OCI-LY3 (cell line): ENCODE measurements at regions not wholly inside any gene's neighbourhood (a gene's known extent, or its start where the extent isn't known, plus 50 kb on each side); places are given as distances from the start of the nearest gene placed in this dataset.

Experiments
- H2AFZ ChIP-seq: fragments of 200-600, 300-600 bp; shearing (Covaris generic); 2 replicates; pipeline ENCODE4 v1.6.0; 2014; ENCODE audit warnings: antibody characterized with exemption, low read depth, low read length
- H3K27ac ChIP-seq: fragments of 200-600, 300-600 bp; sonication (generic); 2 replicates; pipeline ENCODE4 v1.5.1; 2014; ENCODE audit warnings: mild to moderate bottlenecking, low read length, moderate library complexity, mixed read lengths
- H3K27me3 ChIP-seq: fragments of 200-600, 300-600 bp; sonication (generic); 2 replicates; pipeline ENCODE4 v1.6.1; 2014; ENCODE audit warnings: low read depth, low read length, mixed read lengths
- H3K36me3 ChIP-seq: fragments of 200-600, 300-600 bp; sonication (generic); replicated peaks from 2 replicates; pipeline ENCODE3; 2014; ENCODE audit warnings: low read depth, low read length, mixed read lengths
- H3K4me1 ChIP-seq: fragments of 300-600, 200-600 bp; sonication (generic); 2 replicates; pipeline ENCODE4 v1.6.1; 2014; ENCODE audit warnings: low read length, mixed read lengths
- H3K4me2 ChIP-seq: fragments of 200-600, 300-600 bp; sonication (generic); 2 replicates; pipeline ENCODE4 v1.6.1; 2014; ENCODE audit warnings: low read length, mixed read lengths
- H3K4me3 ChIP-seq: fragments of 300-600, 200-600 bp; sonication (generic); 2 replicates; pipeline ENCODE4 v1.5.1; 2014; ENCODE audit warnings: antibody characterized with exemption, mild to moderate bottlenecking, low read length, moderate library complexity
- H3K79me2 ChIP-seq: fragments of 300-600, 200-600 bp; shearing (Covaris generic); 2 replicates; pipeline ENCODE4 v1.6.1; 2014; ENCODE audit warnings: mild to moderate bottlenecking, low read length, mixed read lengths
- H3K9ac ChIP-seq: fragments of 300-600, 200-600 bp; shearing (Covaris generic); 2 replicates; pipeline ENCODE4 v1.6.0; 2014; ENCODE audit warnings: mild to moderate bottlenecking, low read length, moderate library complexity
- H3K9me3 ChIP-seq: fragments of 200-600, 300-600 bp; shearing (Covaris generic); 2 replicates; pipeline ENCODE4 v1.6.1; 2014; ENCODE audit warnings: low read length, mixed read lengths; ENCODE audit not compliant: insufficient read depth
- H4K20me1 ChIP-seq: fragments of 200-600, 300-600 bp; sonication (generic); 2 replicates; pipeline ENCODE4 v1.6.1; 2016; ENCODE audit warnings: low read length, mixed read lengths; ENCODE audit not compliant: insufficient read depth
- EZH2phosphoT487 ChIP-seq: fragments of 200-600 bp; shearing (Covaris generic); IDR thresholded peaks from 2 replicates; pipeline ENCODE4 v1.6.1; 2018; ENCODE audit warnings: antibody characterized with exemption, mixed run types, low read depth
- TF ChIP-seq, protein P1 (sequence below): fragments of 200-600, 300-600 bp; sonication (generic); IDR thresholded peaks from 2 replicates; pipeline ENCODE4 v1.5.1; 2014; ENCODE audit warnings: antibody characterized with exemption, low read length, low read depth

DNA sequence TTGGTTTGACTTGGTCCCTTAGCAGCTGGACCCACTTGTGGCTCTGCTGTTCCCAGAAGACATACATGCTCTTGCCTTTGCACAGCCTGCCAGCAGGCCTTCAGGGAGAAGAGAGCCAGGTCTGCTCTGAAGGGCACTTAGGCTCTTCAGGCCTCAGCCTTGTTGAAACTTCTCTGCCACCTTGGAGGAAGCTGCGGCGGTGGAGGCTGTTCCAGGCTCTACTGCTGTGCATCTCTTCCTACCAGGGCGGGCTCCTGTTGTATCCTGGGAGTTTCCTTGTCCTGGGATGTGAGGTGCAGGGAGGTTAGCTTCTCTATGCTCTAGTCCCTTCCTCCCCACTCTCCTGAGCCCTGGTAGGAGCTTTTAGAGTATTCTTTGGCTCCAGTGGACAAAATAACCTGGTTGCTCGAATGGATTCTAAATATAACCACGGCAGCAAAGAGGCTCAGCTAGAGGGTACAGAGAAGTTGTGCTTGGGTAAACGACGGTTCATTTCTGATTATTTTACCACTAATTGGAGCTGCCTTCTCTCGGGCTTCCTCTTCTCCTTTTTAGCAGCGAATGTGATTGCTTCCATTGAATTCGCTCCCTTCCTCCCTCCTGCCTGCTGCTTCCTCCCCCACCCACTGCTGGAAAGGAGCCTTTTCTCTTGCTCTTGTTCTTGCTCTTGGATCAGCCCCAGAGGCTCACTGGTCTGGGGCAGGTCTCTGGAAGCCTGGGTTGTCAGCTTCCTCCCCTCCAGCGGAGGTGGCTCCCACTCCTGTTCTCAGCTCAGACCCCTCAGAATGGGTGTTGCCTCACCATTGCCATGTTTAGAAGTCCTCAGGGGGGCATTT, 126.6 kb upstream of the CACNA1E start:
- Histone ChIP-seq H3K36me3 (no peaks in the 10 kb centered on the region), H3K4me2 (no peak overlapping the region), H3K27me3 (peaks cover 51% of the 10 kb centered on the region), H4K20me1 (no peaks in the 10 kb centered on the region), H3K9ac (no peak overlapping the region), H2AFZ (no peak overlapping the region), H3K27ac (no peak overlapping the region), H3K79me2 (no peaks in the 10 kb centered on the region), H3K4me1 (no peaks in the 10 kb centered on the region), H3K9me3 (no peaks in the 10 kb centered on the region), H3K4me3 (no peak overlapping the region)
- no peak for TF ChIP-seq EZH2phosphoT487
- TF ChIP-seq, protein P1, sequence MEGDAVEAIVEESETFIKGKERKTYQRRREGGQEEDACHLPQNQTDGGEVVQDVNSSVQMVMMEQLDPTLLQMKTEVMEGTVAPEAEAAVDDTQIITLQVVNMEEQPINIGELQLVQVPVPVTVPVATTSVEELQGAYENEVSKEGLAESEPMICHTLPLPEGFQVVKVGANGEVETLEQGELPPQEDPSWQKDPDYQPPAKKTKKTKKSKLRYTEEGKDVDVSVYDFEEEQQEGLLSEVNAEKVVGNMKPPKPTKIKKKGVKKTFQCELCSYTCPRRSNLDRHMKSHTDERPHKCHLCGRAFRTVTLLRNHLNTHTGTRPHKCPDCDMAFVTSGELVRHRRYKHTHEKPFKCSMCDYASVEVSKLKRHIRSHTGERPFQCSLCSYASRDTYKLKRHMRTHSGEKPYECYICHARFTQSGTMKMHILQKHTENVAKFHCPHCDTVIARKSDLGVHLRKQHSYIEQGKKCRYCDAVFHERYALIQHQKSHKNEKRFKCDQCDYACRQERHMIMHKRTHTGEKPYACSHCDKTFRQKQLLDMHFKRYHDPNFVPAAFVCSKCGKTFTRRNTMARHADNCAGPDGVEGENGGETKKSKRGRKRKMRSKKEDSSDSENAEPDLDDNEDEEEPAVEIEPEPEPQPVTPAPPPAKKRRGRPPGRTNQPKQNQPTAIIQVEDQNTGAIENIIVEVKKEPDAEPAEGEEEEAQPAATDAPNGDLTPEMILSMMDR: no peak

DNA sequence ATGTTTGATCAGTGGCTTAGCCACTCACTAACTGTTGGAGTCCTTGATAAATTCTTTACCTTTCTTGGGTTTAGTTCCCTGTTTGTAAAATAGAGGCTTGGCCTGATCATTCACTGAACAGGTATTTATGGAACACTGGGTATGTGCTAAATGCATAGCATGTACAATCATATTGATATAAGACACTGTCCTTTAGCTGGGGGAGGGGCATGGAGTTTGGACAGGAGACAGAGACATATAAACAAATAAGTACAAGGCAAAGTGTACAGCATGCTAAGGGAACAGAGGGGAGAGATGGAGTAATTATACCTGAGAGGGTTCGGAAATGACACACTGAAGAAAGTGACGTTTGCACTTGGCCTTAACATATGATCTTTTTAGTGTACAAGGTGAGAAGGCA, 124.3 kb upstream of the CACNA1E start:
- Histone ChIP-seq H3K9ac (no peak overlapping the region), H3K4me2 (no peak overlapping the region), H3K36me3 (no peaks in the 10 kb centered on the region), H3K27ac (no peak overlapping the region), H2AFZ (no peak overlapping the region), H4K20me1 (no peaks in the 10 kb centered on the region), H3K79me2 (no peaks in the 10 kb centered on the region), H3K9me3 (no peaks in the 10 kb centered on the region), H3K4me3 (no peak overlapping the region), H3K4me1 (no peaks in the 10 kb centered on the region), H3K27me3 (peaks cover 68% of the 10 kb centered on the region)
- TF ChIP-seq, protein P1: no peak
- TF ChIP-seq EZH2phosphoT487: no peak

DNA sequence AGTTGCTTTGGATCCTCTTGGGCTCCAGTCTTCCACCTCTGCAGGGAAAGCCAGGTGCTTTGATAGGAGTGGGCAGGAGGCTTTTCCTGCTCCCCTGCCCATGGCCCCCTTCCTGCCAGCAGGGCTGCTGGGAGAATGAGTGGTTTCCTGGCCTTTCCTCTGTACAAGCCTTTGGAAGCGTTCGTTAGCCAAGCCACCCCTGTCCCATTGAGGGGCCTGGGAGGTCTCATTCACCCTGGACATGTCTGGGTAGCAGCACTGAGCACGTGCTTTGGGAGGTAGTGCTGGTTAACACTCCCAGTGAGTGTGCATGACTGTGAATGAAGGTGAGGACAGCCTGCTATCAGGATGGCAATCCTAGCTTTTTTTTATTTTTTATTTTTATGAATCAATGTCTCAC, 118.5 kb upstream of the CACNA1E start:
- no peaks in the 10 kb centered on the region for H3K9me3 ChIP-seq
- TF ChIP-seq EZH2phosphoT487: no peak
- no peak overlapping the region for H2AFZ ChIP-seq
- H3K79me2 ChIP-seq: no peaks in the 10 kb centered on the region
- H4K20me1 ChIP-seq: no peaks in the 10 kb centered on the region
- peaks cover 39% of the 10 kb centered on the region for H3K27me3 ChIP-seq
- H3K36me3 ChIP-seq: no peaks in the 10 kb centered on the region
- no peak overlapping the region for H3K4me2 ChIP-seq
- no peak overlapping the region for H3K9ac ChIP-seq
- no peaks in the 10 kb centered on the region for H3K4me1 ChIP-seq
- H3K4me3 ChIP-seq: no peak overlapping the region
- H3K27ac ChIP-seq: no peak overlapping the region

DNA sequence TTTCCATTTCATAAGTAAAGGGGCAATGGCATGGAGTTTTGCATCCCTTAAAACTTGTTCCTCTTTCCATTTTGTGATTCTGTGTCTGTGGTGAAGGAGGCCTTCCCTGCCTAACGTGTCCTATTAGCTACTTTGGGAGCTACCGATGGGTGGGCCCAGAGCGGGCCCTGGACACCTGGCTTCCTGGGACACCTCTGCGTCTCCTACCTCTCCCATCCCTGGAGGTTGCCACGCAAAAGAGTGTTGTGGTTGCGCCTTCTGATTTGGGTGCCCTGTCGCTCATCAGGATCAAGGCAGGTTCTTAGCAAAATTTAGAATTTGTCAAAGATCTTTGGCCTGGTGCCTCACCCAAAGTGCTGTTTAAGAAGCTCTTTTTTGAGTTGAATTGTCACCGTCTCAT, 116.4 kb upstream of the CACNA1E start:
- H3K36me3 ChIP-seq: no peaks in the 10 kb centered on the region
- H3K9me3 ChIP-seq: no peaks in the 10 kb centered on the region
- H3K27ac ChIP-seq: no peak overlapping the region
- H2AFZ ChIP-seq: no peak overlapping the region
- TF ChIP-seq, protein P1: no peak
- TF ChIP-seq EZH2phosphoT487: no peak
- no peaks in the 10 kb centered on the region for H3K79me2 ChIP-seq
- H3K4me2 ChIP-seq: no peak overlapping the region
- no peak overlapping the region for H3K9ac ChIP-seq
- H3K4me1 ChIP-seq: no peaks in the 10 kb centered on the region
- H3K4me3 ChIP-seq: no peak overlapping the region
- H4K20me1 ChIP-seq: no peaks in the 10 kb centered on the region
- H3K27me3 ChIP-seq: peaks cover 26% of the 10 kb centered on the region
